T-cell (primary cell): ENCODE measurements at regions not wholly inside any gene's neighbourhood (a gene's known extent, or its start where the extent isn't known, plus 50 kb on each side); places are given as distances from the start of the nearest gene placed in this dataset.
"Not testable (repeated sequence)": the region's sequence is repeated elsewhere in the genome, so short reads cannot be mapped to it uniquely, and the experiment has no call there.

Experiments used
- ATAC-seq, 4 experiments: fragments of 200-7000 bp in 3 of 4; fragments of 150-1000 bp in 1 of 4; cut with Tn5 transposase; replicated peaks in 1 of 4; 1 replicate in 3 of 4; 2 replicates in 1 of 4; pipeline ENCODE4 v1.10.0; 2021; ENCODE audit warnings: moderate library complexity in 3 of 4, mild to moderate bottlenecking in 2 of 4, moderate number of reproducible peaks in 1 of 4
- CTCF ChIA-PET, 2 donors: fragments of 300-600 bp; sonication (Branson Sonifier 250); formaldehyde crosslinking; loops; one replicate each; lab custom pipeline; 2022; ENCODE audit warnings: antibody characterized with exemption in 2 of 2; lab: Charles Lee
- POLR2A ChIA-PET, 2 donors: fragments of 300-600 bp; sonication (Branson Sonifier 250); formaldehyde crosslinking; loops; one replicate each; lab custom pipeline; 2022; ENCODE audit warnings: antibody characterized with exemption in 2 of 2; lab: Charles Lee
- DNase-seq, 35 experiments: peaks; one replicate each; pipeline versions ENCODE4 v3.0.0 to v3.0.0-alpha.2; 2013 to 2023
- H3K27ac ChIP-seq: one replicate; pipeline ENCODE4 v1.5.1; 2013; ENCODE audit warnings: low read length
- H3K27me3 ChIP-seq, 2 experiments: replicated peaks in 1 of 2; 1 replicate in 1 of 2; 2 replicates in 1 of 2; pipeline versions ENCODE4 v1.6.1 to v1.7.0; 2013; ENCODE audit warnings: low read length in 1 of 2, mixed read lengths in 1 of 2; ENCODE audit not compliant: control insufficient read depth in 2 of 2, insufficient read depth in 2 of 2; ENCODE audit errors: extremely low read depth in 1 of 2
- H3K36me3 ChIP-seq, 2 donors: 1 replicate in 1 of 2; 2 replicates in 1 of 2; pipeline versions ENCODE4 v1.6.1 to v1.7.0; 2013; ENCODE audit warnings: low read length in 1 of 2; ENCODE audit not compliant: control insufficient read depth in 2 of 2, insufficient read depth in 1 of 2; ENCODE audit errors: extremely low read depth in 1 of 2
- H3K4me1 ChIP-seq, 2 experiments: 1 replicate in 1 of 2; 2 replicates in 1 of 2; pipeline versions ENCODE4 v1.6.1 to v1.7.0; 2013; ENCODE audit warnings: low read length in 2 of 2, mixed read lengths in 1 of 2; ENCODE audit not compliant: insufficient read depth in 2 of 2, control insufficient read depth in 1 of 2; ENCODE audit errors: extremely low read depth in 1 of 2
- H3K4me3 ChIP-seq, 2 donors: 1 replicate in 1 of 2; 2 replicates in 1 of 2; pipeline versions ENCODE4 v1.5.1 to v1.7.0; 2013; ENCODE audit warnings: mild to moderate bottlenecking in 2 of 2, low read length in 1 of 2, moderate library complexity in 1 of 2; ENCODE audit not compliant: control insufficient read depth in 1 of 2; ENCODE audit errors: extremely low read depth in 1 of 2
- H3K9me3 ChIP-seq: 2 replicates; pipeline ENCODE4 v1.7.0; 2013
- H3K27ac Mint-ChIP-seq, 2 donors: one replicate each; pipeline ENCODE4 v1.8.0; 2020 to 2021; ENCODE audit warnings: mild to moderate bottlenecking in 2 of 2, mixed read lengths in 2 of 2
- H3K27me3 Mint-ChIP-seq, 2 donors: one replicate each; pipeline ENCODE4 v1.8.0; 2021 to 2022; ENCODE audit warnings: mixed read lengths in 2 of 2
- H3K36me3 Mint-ChIP-seq: one replicate; pipeline ENCODE4 v1.8.0; 2021; ENCODE audit warnings: mixed read lengths
- H3K4me1 Mint-ChIP-seq, 3 donors: one replicate each; pipeline ENCODE4 v1.8.0; 2020 to 2022; ENCODE audit warnings: mixed read lengths in 3 of 3, mild to moderate bottlenecking in 1 of 3
- H3K4me3 Mint-ChIP-seq, 3 donors: one replicate each; pipeline ENCODE4 v1.8.0; 2020 to 2022; ENCODE audit warnings: mild to moderate bottlenecking in 3 of 3, mixed read lengths in 3 of 3, moderate library complexity in 3 of 3
- H3K9me3 Mint-ChIP-seq, 3 donors: one replicate each; pipeline ENCODE4 v1.8.0; 2020 to 2022; ENCODE audit warnings: mixed read lengths in 3 of 3
- WGBS: methylation state at CpG from one replicate; pipeline ENCODE4 v1.1.5; 2013; ENCODE audit warnings: missing lambda C conversion rate; ENCODE audit not compliant: insufficient coverage; 5-methylcytosine and 5-hydroxymethylcytosine counted together

DNA sequence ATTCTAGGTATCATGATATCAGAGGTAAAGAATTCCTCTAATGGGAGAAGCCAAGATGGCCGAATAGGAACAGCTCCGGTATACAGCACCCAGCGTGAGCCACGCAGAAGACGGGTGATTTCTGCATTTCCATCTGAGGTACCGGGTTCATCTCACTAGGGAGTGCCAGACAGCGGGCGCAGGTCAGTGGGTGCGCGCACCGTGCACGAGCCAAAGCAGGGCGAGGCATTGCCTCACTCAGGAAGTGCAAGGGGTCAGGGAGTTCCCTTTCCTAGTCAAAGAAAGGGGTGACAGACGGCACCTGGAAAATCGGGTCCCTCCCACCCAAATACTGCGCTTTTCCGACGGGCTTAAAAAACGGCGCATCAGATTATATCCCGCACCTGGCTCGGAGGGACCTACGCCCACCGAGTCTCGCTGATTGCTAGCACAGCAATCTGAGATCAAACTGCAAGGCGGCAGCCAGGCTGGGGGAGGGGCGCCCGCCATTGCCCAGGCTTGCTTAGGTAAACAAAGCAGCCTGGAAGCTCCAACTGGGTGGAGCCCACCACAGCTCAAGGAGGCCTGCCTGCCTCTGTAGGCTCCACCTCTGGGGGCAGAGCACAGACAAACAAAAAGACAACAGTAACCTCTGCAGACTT, 70.4 kb upstream of the ALCAM start:
- H3K36me3 Mint-ChIP-seq, H3K27me3 ChIP-seq, DNase-seq, H3K27ac ChIP-seq, H3K4me3 Mint-ChIP-seq, CTCF ChIA-PET, H3K36me3 ChIP-seq, H3K27me3 Mint-ChIP-seq, H3K4me1 ChIP-seq, H3K9me3 ChIP-seq, H3K4me1 Mint-ChIP-seq, ATAC-seq, H3K4me3 ChIP-seq, POLR2A ChIA-PET, H3K27ac Mint-ChIP-seq: not testable (repeated sequence)
- H3K9me3 Mint-ChIP-seq: peaks cover 0 to 13% (median 12%) of the 10 kb centered on the region in 3 donors
- WGBS: 96% methylated on average over 18 of the region's 28 CpGs

DNA sequence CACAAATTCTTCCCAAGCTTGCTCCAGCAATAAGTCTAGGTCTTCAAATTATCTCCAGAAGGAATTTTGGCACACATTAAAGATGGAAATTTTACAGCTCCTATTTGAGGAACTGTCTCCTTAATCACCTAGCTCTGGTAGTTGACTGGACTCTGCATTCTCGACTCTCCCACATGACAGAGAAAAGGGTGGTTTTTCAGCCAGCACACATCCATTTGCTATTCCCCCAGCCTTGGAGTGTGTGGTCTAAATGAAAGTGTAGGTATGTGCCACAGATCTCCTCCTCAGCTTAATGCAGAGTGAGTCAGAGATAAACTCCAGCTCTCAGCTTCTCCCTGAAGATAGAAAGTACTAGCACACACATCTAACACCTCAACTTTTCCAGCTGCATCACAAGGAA, 62.2 kb upstream of the ALCAM start:
- H3K27ac ChIP-seq: no peak overlapping the region
- no peak for DNase-seq
- H3K9me3 ChIP-seq: no peaks in the 10 kb centered on the region
- Mint-ChIP-seq H3K27ac (no peak overlapping the region), H3K36me3 (no peaks in the 10 kb centered on the region), H3K4me1 (no peaks in the 10 kb centered on the region), H3K27me3 (no peaks in the 10 kb centered on the region), H3K4me3 (no peak overlapping the region), H3K9me3 (peaks cover 14 to 25% (median 21%) of the 10 kb centered on the region in 3 donors)
- no peak for ATAC-seq
- no peaks in the 10 kb centered on the region for H3K4me1 ChIP-seq
- POLR2A ChIA-PET: no interaction called here
- H3K27me3 ChIP-seq: no peaks in the 10 kb centered on the region
- WGBS: no CpG with 5 or more reads among the region's 1 CpG
- no peaks in the 10 kb centered on the region for H3K36me3 ChIP-seq
- CTCF ChIA-PET: no interaction called here
- H3K4me3 ChIP-seq: no peak overlapping the region

DNA sequence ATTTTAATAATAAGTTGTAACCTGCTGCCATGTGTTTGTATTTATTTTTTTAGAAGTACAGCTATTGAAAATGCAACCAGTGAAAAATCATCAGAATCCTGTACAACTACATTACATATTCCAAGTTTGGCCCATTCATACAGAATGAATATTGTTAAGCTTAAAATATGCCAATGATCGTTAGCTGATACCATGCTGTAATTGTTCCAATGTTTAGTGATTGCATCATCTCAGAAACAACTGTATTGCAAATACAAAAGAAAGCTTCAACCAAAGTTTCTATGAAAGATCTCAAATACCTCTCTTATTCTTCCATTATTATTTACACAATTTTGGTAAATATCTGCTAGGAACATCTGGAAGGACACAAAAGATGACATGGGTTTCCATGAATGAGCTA, 51.6 kb upstream of the ALCAM start:
- Mint-ChIP-seq H3K4me3 (no peak overlapping the region), H3K27me3 (peaks cover 0 to 1% of the 10 kb centered on the region in 2 donors), H3K4me1 (no peaks in the 10 kb centered on the region), H3K36me3 (no peaks in the 10 kb centered on the region), H3K9me3 (peaks cover 0 to 5% (median 0%) of the 10 kb centered on the region in 3 donors), H3K27ac (no peak overlapping the region)
- POLR2A ChIA-PET: interaction anchor here in 1 of 2 donors (0.6 kb wide), 1 partner anchor 102 kb away, joined by 3 read pairs; no protein-coding TSS in a partner anchor
- CTCF ChIA-PET: no interaction called here
- no peak overlapping the region for H3K27ac ChIP-seq
- H3K4me3 ChIP-seq: no peak overlapping the region
- H3K36me3 ChIP-seq: no peaks in the 10 kb centered on the region
- ATAC-seq: no peak
- no peaks in the 10 kb centered on the region for H3K9me3 ChIP-seq
- no peak for DNase-seq
- H3K27me3 ChIP-seq: no peaks in the 10 kb centered on the region
- no CpG with 5 or more reads among the region's 1 CpG for WGBS
- no peaks in the 10 kb centered on the region for H3K4me1 ChIP-seq

DNA sequence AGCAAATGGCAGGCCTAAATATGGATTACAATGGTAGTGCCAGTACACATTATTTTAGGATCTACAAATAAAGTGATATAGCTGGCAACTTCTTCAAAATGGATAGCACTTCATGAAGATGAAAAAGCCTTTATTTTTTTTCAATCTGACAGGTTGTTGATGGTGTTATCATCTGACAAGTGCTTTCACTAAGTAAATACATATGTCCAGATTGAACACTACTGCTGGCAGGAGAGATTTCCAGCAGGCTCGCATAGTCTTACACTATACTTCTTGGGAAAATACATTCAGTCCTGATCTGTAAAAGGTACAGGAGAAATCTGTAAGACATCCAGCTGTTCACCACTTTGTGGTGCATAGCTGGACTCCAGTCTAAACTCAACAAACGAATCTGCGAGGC, 50.9 kb upstream of the ALCAM start:
- Histone ChIP-seq H3K36me3 (no peaks in the 10 kb centered on the region), H3K27me3 (no peaks in the 10 kb centered on the region), H3K27ac (no peak overlapping the region), H3K9me3 (no peaks in the 10 kb centered on the region), H3K4me1 (no peaks in the 10 kb centered on the region), H3K4me3 (no peak overlapping the region)
- Mint-ChIP-seq H3K4me1 (no peaks in the 10 kb centered on the region), H3K27me3 (no peaks in the 10 kb centered on the region), H3K9me3 (peaks cover 0 to under 1% (median 0%) of the 10 kb centered on the region in 3 donors), H3K36me3 (no peaks in the 10 kb centered on the region), H3K4me3 (no peak overlapping the region), H3K27ac (no peak overlapping the region)
- no peak for DNase-seq
- ChIA-PET POLR2A (interaction anchor here in 1 of 2 donors (0.6 kb wide), 1 partner anchor 101 kb away, joined by 3 read pairs; no protein-coding TSS in a partner anchor), CTCF (no interaction called here)
- no CpG with 5 or more reads among the region's 3 CpGs for WGBS
- no peak for ATAC-seq

DNA sequence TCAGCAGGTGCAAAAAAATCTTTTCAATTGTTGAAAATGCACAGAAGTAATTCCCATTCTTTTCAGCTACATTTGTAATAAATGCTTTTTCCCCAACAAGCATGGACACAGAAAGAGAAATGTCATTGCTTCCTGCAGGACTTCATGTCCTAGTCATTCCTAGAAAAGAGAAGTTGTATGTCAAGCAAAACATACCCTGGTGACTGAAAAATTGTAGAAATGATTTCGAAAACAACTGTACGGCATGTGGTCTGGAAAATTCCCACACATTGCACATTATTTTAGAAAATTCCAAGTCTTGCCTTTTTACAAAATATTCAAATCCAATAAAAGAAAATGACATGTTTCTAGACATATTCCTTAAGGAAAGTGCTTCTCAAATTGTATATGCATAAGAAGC, 50.4 kb upstream of the ALCAM start:
- no peak overlapping the region for H3K4me3 ChIP-seq
- ATAC-seq (no peak), DNase-seq (no peak)
- ChIA-PET POLR2A (no interaction called here), CTCF (no interaction called here)
- Mint-ChIP-seq H3K4me1 (no peaks in the 10 kb centered on the region), H3K9me3 (no peaks in the 10 kb centered on the region), H3K27me3 (no peaks in the 10 kb centered on the region), H3K36me3 (no peaks in the 10 kb centered on the region), H3K27ac (no peak overlapping the region), H3K4me3 (no peak overlapping the region)
- H3K36me3 ChIP-seq: no peaks in the 10 kb centered on the region
- no peaks in the 10 kb centered on the region for H3K27me3 ChIP-seq
- no peaks in the 10 kb centered on the region for H3K9me3 ChIP-seq
- H3K27ac ChIP-seq: no peak overlapping the region
- WGBS: no CpG with 5 or more reads among the region's 2 CpGs
- H3K4me1 ChIP-seq: no peaks in the 10 kb centered on the region
